Astrocyte of the cerebellum (primary cell): ENCODE measurements at regions not wholly inside any gene's neighbourhood (a gene's known extent, or its start where the extent isn't known, plus 50 kb on each side); places are given as distances from the start of the nearest gene placed in this dataset.

Source experiments
- DNase-seq: peaks from one replicate; pipeline ENCODE4 v3.0.0-alpha.2; 2011; ENCODE audit warnings: low read depth
- H3K4me3 ChIP-seq: 2 replicates; pipeline ENCODE4 v1.5.1; 2011; ENCODE audit warnings: mild to moderate bottlenecking, low read depth, low read length, moderate library complexity
- in situ Hi-C: cut with HindIII; loops from 2 replicates; pipeline ENCODE4 v1.10.0; 2017; ENCODE audit warnings: low sequenced_read_pairs
- TF ChIP-seq, protein P1 (sequence below): IDR thresholded peaks from 2 replicates; pipeline ENCODE4 v1.5.1; 2012; ENCODE audit warnings: low read length, low read depth, moderate library complexity, mild to moderate bottlenecking; ENCODE audit errors: missing control alignments

DNA sequence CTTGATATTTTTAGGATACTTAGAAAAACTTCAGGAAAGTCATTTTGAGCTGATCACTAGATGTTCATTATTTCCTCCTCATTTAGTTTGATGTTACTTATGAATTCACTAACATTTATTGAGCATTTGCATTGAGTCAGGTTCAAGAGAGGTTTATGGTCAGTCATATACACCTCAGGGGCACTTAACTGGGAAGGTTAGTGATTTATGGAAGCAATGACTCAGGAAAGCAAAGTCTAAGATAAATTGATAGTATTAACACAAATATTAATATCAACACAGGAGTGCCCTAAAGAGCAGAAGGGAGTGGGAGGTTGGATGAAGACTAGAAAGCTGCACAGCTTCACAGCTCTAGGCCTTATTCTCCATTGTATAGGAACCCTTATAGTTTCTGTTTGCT lies 177.0 kb upstream of the TNFAIP3 start:
- TF ChIP-seq, protein P1, sequence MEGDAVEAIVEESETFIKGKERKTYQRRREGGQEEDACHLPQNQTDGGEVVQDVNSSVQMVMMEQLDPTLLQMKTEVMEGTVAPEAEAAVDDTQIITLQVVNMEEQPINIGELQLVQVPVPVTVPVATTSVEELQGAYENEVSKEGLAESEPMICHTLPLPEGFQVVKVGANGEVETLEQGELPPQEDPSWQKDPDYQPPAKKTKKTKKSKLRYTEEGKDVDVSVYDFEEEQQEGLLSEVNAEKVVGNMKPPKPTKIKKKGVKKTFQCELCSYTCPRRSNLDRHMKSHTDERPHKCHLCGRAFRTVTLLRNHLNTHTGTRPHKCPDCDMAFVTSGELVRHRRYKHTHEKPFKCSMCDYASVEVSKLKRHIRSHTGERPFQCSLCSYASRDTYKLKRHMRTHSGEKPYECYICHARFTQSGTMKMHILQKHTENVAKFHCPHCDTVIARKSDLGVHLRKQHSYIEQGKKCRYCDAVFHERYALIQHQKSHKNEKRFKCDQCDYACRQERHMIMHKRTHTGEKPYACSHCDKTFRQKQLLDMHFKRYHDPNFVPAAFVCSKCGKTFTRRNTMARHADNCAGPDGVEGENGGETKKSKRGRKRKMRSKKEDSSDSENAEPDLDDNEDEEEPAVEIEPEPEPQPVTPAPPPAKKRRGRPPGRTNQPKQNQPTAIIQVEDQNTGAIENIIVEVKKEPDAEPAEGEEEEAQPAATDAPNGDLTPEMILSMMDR = no peak
- in situ Hi-C loops = no loop called here
- no peak overlapping the region for H3K4me3 ChIP-seq
- no peak for DNase-seq

DNA sequence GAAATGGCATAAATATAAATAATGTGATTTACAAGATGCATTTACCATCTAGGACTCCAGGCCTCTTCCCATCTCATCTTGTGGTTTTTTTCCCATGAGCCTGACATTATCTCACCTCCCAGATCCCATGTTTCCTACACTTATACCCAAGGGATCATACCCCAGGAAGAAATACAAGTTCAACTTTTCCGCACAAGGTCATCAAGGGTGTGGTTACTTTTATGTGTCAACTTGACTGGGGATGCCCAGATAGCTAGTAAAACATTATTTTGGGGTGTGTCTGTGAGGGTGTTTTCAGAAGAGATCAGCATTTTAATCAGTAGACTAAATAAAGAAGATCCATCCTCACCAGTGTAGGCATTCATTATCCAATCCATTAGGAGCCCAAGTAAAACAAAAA lies 176.3 kb upstream of the TNFAIP3 start:
- in situ Hi-C loops = no loop called here

DNA sequence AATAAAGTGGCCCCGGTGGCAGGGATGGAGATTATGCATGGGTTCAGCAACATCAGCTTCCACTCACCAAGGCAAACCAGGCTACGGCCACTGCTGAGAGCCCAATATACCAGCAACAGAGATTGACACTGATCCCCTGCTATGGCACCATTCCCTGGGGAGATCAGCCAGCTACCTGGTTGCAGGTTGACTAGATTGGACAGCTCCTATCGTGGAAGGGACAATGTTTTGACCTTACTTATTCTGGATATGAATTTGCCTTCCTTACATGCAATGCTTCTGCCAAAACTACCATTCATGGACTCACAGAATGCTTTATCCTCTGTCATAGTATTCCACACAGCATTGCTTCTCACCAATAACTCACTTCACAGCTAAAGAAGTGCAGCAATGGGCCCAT lies 174.8 kb upstream of the TNFAIP3 start:
- TF ChIP-seq, protein P1 = no peak
- no peak overlapping the region for H3K4me3 ChIP-seq
- in situ Hi-C loops = no loop called here
- no peak for DNase-seq

More for the DNA sequence above, 176.3 kb upstream of the TNFAIP3 start:
- H3K4me3 ChIP-seq = no peak overlapping the region
- DNase-seq = no peak
- TF ChIP-seq, protein P1 = no peak

DNA sequence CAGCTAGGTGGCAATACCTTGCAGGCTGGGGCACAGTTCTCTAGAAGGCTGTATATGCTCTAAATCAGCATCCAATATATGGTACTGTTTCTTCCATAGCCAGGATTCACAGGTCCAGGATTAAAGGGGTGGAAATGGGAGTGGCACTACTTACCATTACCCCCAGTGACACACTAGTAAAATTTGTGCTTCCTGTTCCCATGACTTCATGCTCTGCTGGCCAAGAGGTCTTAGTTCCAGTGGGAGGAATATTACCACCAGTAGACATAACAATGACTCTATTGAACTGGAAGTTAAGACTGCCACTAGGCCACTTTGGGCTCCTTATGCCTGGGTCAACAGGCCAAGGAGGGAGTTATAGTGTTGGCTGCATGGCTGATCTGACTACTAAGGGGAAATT lies 174.3 kb upstream of the TNFAIP3 start:
- H3K4me3 ChIP-seq = no peak overlapping the region
- TF ChIP-seq, protein P1 = no peak
- in situ Hi-C loops = no loop called here
- DNase-seq = no peak

DNA sequence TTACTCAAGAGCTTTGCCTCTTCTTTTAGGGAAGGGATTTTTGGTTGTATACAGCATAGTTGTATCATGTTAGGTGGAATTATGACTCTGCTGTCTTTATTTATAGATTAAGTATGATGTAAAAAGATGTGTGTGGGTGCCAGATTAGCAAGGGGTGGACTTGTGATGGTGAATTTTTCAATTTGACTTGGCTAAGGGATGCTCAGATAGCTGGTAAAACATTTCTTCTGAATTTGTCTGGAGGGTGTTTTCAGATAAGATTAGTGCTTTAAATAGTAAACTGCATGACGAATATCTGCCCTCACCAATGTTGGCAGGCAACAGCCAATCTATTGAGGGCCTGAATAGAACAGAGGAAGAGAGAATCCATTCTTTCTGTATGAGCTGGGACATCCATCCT lies 173.3 kb upstream of the TNFAIP3 start:
- no peak overlapping the region for H3K4me3 ChIP-seq
- TF ChIP-seq, protein P1 = no peak
- in situ Hi-C loops = no loop called here
- DNase-seq = no peak

DNA sequence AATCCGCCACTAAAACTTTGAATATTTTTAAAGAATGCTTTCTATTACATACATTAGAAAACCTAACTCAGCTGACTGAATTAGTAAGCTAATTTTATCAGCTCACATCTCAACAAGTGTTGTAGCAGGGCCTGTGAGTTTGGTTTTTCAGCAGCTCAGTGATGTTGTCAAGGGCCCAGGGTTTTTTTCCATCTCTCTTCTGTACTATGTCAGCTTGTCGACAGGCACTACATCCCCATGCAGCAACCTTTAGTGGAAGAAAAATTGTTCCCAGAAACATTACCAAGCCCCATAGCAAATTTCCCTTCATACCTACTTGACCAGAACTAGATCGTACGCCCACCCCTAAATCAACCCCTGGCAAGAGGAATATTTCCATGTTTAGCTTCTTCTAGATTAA lies 170.3 kb upstream of the TNFAIP3 start:
- in situ Hi-C loops = no loop called here
- no peak overlapping the region for H3K4me3 ChIP-seq
- TF ChIP-seq, protein P1 = no peak
- DNase-seq = no peak
